H1 (cell line): ENCODE measurements at regions not wholly inside any gene's neighbourhood (a gene's known extent, or its start where the extent isn't known, plus 50 kb on each side); places are given as distances from the start of the nearest gene placed in this dataset.

Experiments
- CTCF ChIA-PET: fragments of 300-600 bp; sonication (Branson Sonifier 250); formaldehyde crosslinking; loops from one replicate; lab custom pipeline; 2021; ENCODE audit not compliant: partially characterized antibody; lab: Charles Lee
- POLR2A ChIA-PET: fragments of 300-600 bp; sonication (Branson Sonifier 250); formaldehyde crosslinking; loops from one replicate; lab custom pipeline; 2021; ENCODE audit warnings: inconsistent platforms; ENCODE audit not compliant: partially characterized antibody; lab: Charles Lee
- DNase-seq, 2 experiments: peaks; one replicate each; pipeline versions ENCODE4 v3.0.0 to v3.0.0-alpha.2; 2010 to 2022; ENCODE audit warnings: low spot score in 2 of 2, low read depth in 1 of 2, mixed read lengths in 1 of 2
- FAIRE-seq: peaks from 2 replicates; lab custom pipeline; 2011; peaks lifted over from hg19 to GRCh38; lab: Jason Lieb, UNC
- H2AFZ ChIP-seq: 2 replicates; pipeline ENCODE4 v1.8.1; 2012; ENCODE audit warnings: low read length, inconsistent platforms
- H2AK5ac ChIP-seq: 2 replicates; pipeline ENCODE4 v1.6.1; 2013; ENCODE audit warnings: low read depth, low read length
- H2BK120ac ChIP-seq: replicated peaks from 2 replicates; pipeline ENCODE3; 2013; ENCODE audit warnings: low read depth, low read length, inconsistent platforms
- H2BK12ac ChIP-seq: 2 replicates; pipeline ENCODE4 v1.6.1; 2013; ENCODE audit warnings: low read depth, low read length
- H2BK15ac ChIP-seq: 2 replicates; pipeline ENCODE4 v1.6.1; 2013; ENCODE audit warnings: low read length
- H2BK20ac ChIP-seq: 2 replicates; pipeline ENCODE4 v1.6.1; 2013; ENCODE audit warnings: low read length
- H2BK5ac ChIP-seq: 2 replicates; pipeline ENCODE4 v1.6.1; 2013; ENCODE audit warnings: low read depth, low read length
- H3K14ac ChIP-seq: 2 replicates; pipeline ENCODE4 v1.6.1; 2013; ENCODE audit warnings: inconsistent platforms; ENCODE audit not compliant: insufficient read length
- H3K18ac ChIP-seq: 2 replicates; pipeline ENCODE4 v1.6.1; 2013; ENCODE audit warnings: low read length; ENCODE audit errors: extremely low read depth
- H3K23ac ChIP-seq: 2 replicates; pipeline ENCODE4 v1.6.1; 2013; ENCODE audit warnings: inconsistent platforms; ENCODE audit not compliant: insufficient read length
- H3K23me2 ChIP-seq: 2 replicates; pipeline ENCODE4 v1.6.1; 2013; ENCODE audit warnings: low read depth, low read length
- H3K27ac ChIP-seq: 2 replicates; pipeline ENCODE4 v1.6.1; 2011; ENCODE audit warnings: low read depth, low read length, inconsistent platforms
- H3K27me3 ChIP-seq, 4 experiments: replicated peaks in 1 of 4; 1 replicate in 1 of 4; 2 replicates in 3 of 4; pipeline versions ENCODE4 v1.6.1 to v1.8.1; 2011 to 2013; ENCODE audit warnings: low read length in 3 of 4, mild to moderate bottlenecking in 3 of 4, inconsistent platforms in 2 of 4, mixed read lengths in 2 of 4, moderate library complexity in 1 of 4; ENCODE audit not compliant: control insufficient read depth in 3 of 4, insufficient read depth in 3 of 4; ENCODE audit errors: extremely low read depth in 1 of 4
- H3K36me3 ChIP-seq, 4 experiments: 2 replicates each; pipeline versions ENCODE4 v1.6.1 to v1.8.1; 2011 to 2013; ENCODE audit warnings: mild to moderate bottlenecking in 4 of 4, low read length in 3 of 4, moderate library complexity in 2 of 4, control low read depth in 1 of 4, inconsistent platforms in 1 of 4; ENCODE audit not compliant: insufficient read depth in 4 of 4, control insufficient read depth in 2 of 4
- H3K4ac ChIP-seq: replicated peaks from 2 replicates; pipeline ENCODE3; 2013; ENCODE audit warnings: low read length, low read depth, mixed read lengths, inconsistent platforms; ENCODE audit not compliant: insufficient read length
- H3K4me1 ChIP-seq, 4 experiments: replicated peaks in 1 of 4; 1 replicate in 1 of 4; 2 replicates in 3 of 4; pipeline versions ENCODE4 v1.6.1 to v1.8.1; 2011 to 2013; ENCODE audit warnings: low read length in 3 of 4, inconsistent platforms in 2 of 4, mixed read lengths in 1 of 4; ENCODE audit not compliant: insufficient read depth in 4 of 4, control insufficient read depth in 3 of 4
- H3K4me2 ChIP-seq, 2 experiments: 2 replicates each; pipeline versions ENCODE4 v1.6.1 to v1.8.1; 2011 to 2013; ENCODE audit warnings: low read depth in 2 of 2, low read length in 2 of 2, control low read depth in 1 of 2, inconsistent platforms in 1 of 2, mild to moderate bottlenecking in 1 of 2; ENCODE audit not compliant: insufficient read depth in 1 of 2
- H3K4me3 ChIP-seq, 4 experiments: fragments of 200-600, 300-600 bp in 1 of 4; sonication (generic), shearing (Covaris generic), sonication (Bioruptor Twin) in 1 of 4; 2 replicates each; pipeline versions ENCODE4 v1.5.1 to v1.8.1; 2011 to 2016; ENCODE audit warnings: low read length in 4 of 4, low read depth in 3 of 4, control low read depth in 2 of 4, inconsistent platforms in 2 of 4, mild to moderate bottlenecking in 2 of 4, mixed read lengths in 1 of 4, moderate library complexity in 1 of 4; ENCODE audit not compliant: insufficient read depth in 2 of 4; ENCODE audit errors: extremely low read depth in 1 of 4
- H3K56ac ChIP-seq: replicated peaks from 2 replicates; pipeline ENCODE3; 2013; ENCODE audit warnings: low read depth, mild to moderate bottlenecking, mixed read lengths, low read length, inconsistent platforms; ENCODE audit not compliant: insufficient read length
- H3K79me1 ChIP-seq: 2 replicates; pipeline ENCODE4 v1.6.1; 2013; ENCODE audit warnings: low read depth, low read length, control low read depth
- H3K79me2 ChIP-seq, 2 experiments: 2 replicates each; pipeline versions ENCODE4 v1.6.1 to v1.8.1; 2012 to 2013; ENCODE audit warnings: low read length in 2 of 2, mild to moderate bottlenecking in 2 of 2, inconsistent platforms in 1 of 2; ENCODE audit not compliant: insufficient read depth in 2 of 2, control insufficient read depth in 1 of 2
- H3K9ac ChIP-seq, 4 experiments: replicated peaks in 1 of 4; 1 replicate in 1 of 4; 2 replicates in 3 of 4; pipeline versions ENCODE4 v1.6.1 to v1.8.1; 2011 to 2013; ENCODE audit warnings: low read depth in 3 of 4, low read length in 3 of 4, control low read depth in 2 of 4, mild to moderate bottlenecking in 2 of 4, moderate library complexity in 2 of 4, inconsistent platforms in 1 of 4; ENCODE audit errors: extremely low read depth in 1 of 4
- H3K9me3 ChIP-seq, 2 experiments: 2 replicates each; pipeline versions ENCODE4 v1.6.1 to v1.8.1; 2012 to 2013; ENCODE audit warnings: mild to moderate bottlenecking in 2 of 2, moderate library complexity in 2 of 2, control low read depth in 1 of 2, inconsistent platforms in 1 of 2, low read depth in 1 of 2, low read length in 1 of 2, mixed read lengths in 1 of 2; ENCODE audit not compliant: insufficient read depth in 2 of 2
- H4K20me1 ChIP-seq, 2 experiments: replicated peaks in 1 of 2; 2 replicates each; pipeline versions ENCODE3 to v1.8.1; 2011 to 2013; ENCODE audit warnings: inconsistent platforms in 2 of 2, low read length in 2 of 2, mild to moderate bottlenecking in 1 of 2; ENCODE audit not compliant: insufficient read depth in 2 of 2, control insufficient read depth in 1 of 2
- H4K5ac ChIP-seq: 2 replicates; pipeline ENCODE4 v1.6.1; 2013; ENCODE audit warnings: low read length, low read depth, mixed read lengths, inconsistent platforms; ENCODE audit not compliant: insufficient read length
- H4K8ac ChIP-seq: 2 replicates; pipeline ENCODE4 v1.8.0; 2013; ENCODE audit warnings: mild to moderate bottlenecking, moderate library complexity, low read length, inconsistent platforms; ENCODE audit not compliant: insufficient read depth; ENCODE audit errors: extremely low read depth
- H4K91ac ChIP-seq: replicated peaks from 2 replicates; pipeline ENCODE3; 2013; ENCODE audit warnings: low read length, mixed read lengths, inconsistent platforms; ENCODE audit not compliant: insufficient read length
- ASH2L ChIP-seq: fragments of 200-600, 300-600 bp; sonication (generic); IDR thresholded peaks from one replicate; pipeline ENCODE4 v1.7.1; 2017; ENCODE audit warnings: low read length
- CEBPB ChIP-seq: IDR thresholded peaks from 2 replicates; pipeline ENCODE4 v1.6.1; 2012; ENCODE audit warnings: low read depth, low read length
- CREB1 ChIP-seq: IDR thresholded peaks from 2 replicates; pipeline ENCODE4 v1.6.1; 2012; ENCODE audit warnings: inconsistent platforms
- WGBS, 2 experiments: shearing (Covaris generic) in 1 of 2; methylation state at CpG; one replicate each; pipeline versions ENCODE4 v1.1.6 to v1.1.7; 2013 to 2015; ENCODE audit warnings: low lambda C conversion rate in 2 of 2, mixed read lengths in 2 of 2, inconsistent platforms in 1 of 2, low coverage in 1 of 2, missing lambda C conversion rate in 1 of 2; ENCODE audit not compliant: insufficient replicate concordance in 2 of 2, insufficient coverage in 1 of 2, insufficient read length in 1 of 2; ENCODE audit errors: extremely low coverage in 1 of 2, missing lambda C conversion rate in 1 of 2; 5-methylcytosine and 5-hydroxymethylcytosine counted together

- Histone ChIP-seq H4K91ac (no peak overlapping the region), H3K4me2 (no peak overlapping the region), H3K36me3 (no peaks in the 10 kb centered on the region), H4K20me1 (no peaks in the 10 kb centered on the region), H2BK5ac (no peak overlapping the region), H3K23ac (no peak overlapping the region), H3K56ac (no peak overlapping the region)
- POLR2A ChIA-PET: no interaction called here
- TF ChIP-seq CREB1 (no peak), ASH2L (no peak), CEBPB (peak; percentile 61; the same call in 1 of the 2 replicates)
- TF ChIP-seq, all 59 proteins: peak for 1
- 94% methylated on average over 4 of the region's 4 CpGs; no CpG with 5 or more reads in 1 of the 2 experiments for WGBS, 2 experiments
- Histone ChIP-seq H2AK5ac (no peak overlapping the region), H4K5ac (no peak overlapping the region), H3K4ac (no peak overlapping the region), H3K79me2 (no peaks in the 10 kb centered on the region), H2BK120ac (no peak overlapping the region), H3K18ac (no peak overlapping the region), H4K8ac (no peak overlapping the region), H2BK15ac (no peak overlapping the region), H3K14ac (no peak overlapping the region), H3K9ac (no peak overlapping the region), H3K9me3 (no peaks in the 10 kb centered on the region), H2BK12ac (no peak overlapping the region), H3K79me1 (no peaks in the 10 kb centered on the region), H3K4me3 (no peak overlapping the region), H2BK20ac (no peak overlapping the region), H3K27ac (no peak overlapping the region), H3K4me1 (no peaks in the 10 kb centered on the region; a peak in 2 of 7 replicates), H3K27me3 (no peaks in the 10 kb centered on the region), H3K23me2 (no peaks in the 10 kb centered on the region), H2AFZ (no peak overlapping the region)
- FAIRE-seq (no peak), DNase-seq (no peak)
- CTCF ChIA-PET: no interaction called here
Measured at GRCh38 chr2:51657849-51658248, 625.9 kb upstream of the NRXN1 start.
